NB4 (cell line): ENCODE measurements at regions not wholly inside any gene's neighbourhood (a gene's known extent, or its start where the extent isn't known, plus 50 kb on each side); places are given as distances from the start of the nearest gene placed in this dataset.

Experiments used
- CTCF ChIP-seq: IDR thresholded peaks from one replicate; pipeline ENCODE4 v1.5.1; 2012; ENCODE audit warnings: low read depth, low read length
- MYC ChIP-seq: IDR thresholded peaks from 2 replicates; pipeline ENCODE4 v1.6.1; 2011; ENCODE audit warnings: low read depth, low read length
- POLR2A ChIP-seq: IDR thresholded peaks from 2 replicates; pipeline ENCODE4 v1.6.1; 2011; ENCODE audit warnings: mild to moderate bottlenecking; ENCODE audit not compliant: insufficient read length; ENCODE audit errors: extremely low read depth

GRCh38 chr15:77557144-77557543, 75.6 kb downstream of the LINGO1 start:
- no peak for TF ChIP-seq POLR2A
- no peak for TF ChIP-seq CTCF
- TF ChIP-seq MYC = no peak
